ENCODE measurements at regions not wholly inside any gene's neighbourhood (a gene's known extent, or its start where the extent isn't known, plus 50 kb on each side); places are given as distances from the start of the nearest gene placed in this dataset.

GRCh38 chr10:109701633-109702215 is 221.6 kb downstream of the XPNPEP1 start:
- TF ChIP-seq FOXS1 (CRISPR knock-in tag; IDR thresholded peaks at IDR 0.05), result no peak
- H3K27ac ChIP-seq, result no peak overlapping the region
- DNase-seq (ENCODE audit: low read depth in 1 of 2, low spot score in 1 of 2), result no peak
- ChIA-PET CTCF (no interaction called here), POLR2A (no interaction called here)
- H3K9me3 ChIP-seq, result no peaks in the 10 kb centered on the region
- 0% methylated on average over 5 of the region's 5 CpGs for WGBS (ENCODE audit: missing lambda C conversion rate)
- H3K4me2 ChIP-seq, result no peak overlapping the region
- FAIRE-seq, result no peak
- no peak for ATAC-seq
- no peaks in the 10 kb centered on the region for H3K4me1 ChIP-seq
- no peak overlapping the region for H3K4me3 ChIP-seq

DNA sequence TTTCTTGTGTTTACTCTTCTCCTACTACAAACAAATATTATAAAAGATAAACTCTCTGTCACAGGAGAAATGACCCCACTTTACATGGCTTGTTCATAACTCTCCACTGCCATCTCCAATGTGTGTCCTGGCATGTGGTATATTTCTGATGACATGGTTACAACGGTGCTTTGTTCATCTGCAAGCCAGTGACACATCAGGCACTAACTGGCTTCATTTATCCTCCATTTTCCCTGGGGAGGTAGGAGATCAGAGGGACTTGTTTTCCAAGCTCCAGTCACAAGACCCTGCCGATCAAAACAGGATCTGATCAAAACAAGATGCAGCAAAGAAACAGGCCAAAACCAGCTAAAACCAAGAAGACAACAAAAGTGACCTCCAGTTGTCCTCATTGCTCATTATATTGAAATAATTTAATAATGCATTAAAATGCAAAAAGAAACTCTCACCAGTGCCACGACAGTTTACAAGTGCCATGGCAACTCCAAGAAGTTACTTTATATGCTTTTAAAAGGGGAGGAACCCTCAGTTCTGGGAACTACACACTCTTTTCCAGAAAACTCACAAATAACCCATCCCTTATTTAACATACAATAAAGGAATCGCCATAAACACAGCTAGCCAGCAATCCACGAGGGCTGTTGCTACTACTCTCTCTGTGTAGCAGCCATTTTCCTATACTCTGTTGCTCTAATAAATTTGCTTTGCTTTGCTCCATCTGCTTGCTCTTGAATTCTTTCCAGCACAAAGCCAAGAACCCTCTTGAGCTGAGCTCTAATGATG is 224.2 kb downstream of the XPNPEP1 start:
- Histone ChIP-seq H3K9me3 (no peaks in the 10 kb centered on the region), H3K27ac (no peak overlapping the region), H3K4me3 (no peak overlapping the region), H3K4me2 (no peak overlapping the region), H3K4me1 (no peaks in the 10 kb centered on the region)
- CTCF ChIA-PET, result interaction anchor here (0.6 kb wide), 1 partner anchor 994 kb away, joined by 3 read pairs; no protein-coding TSS in a partner anchor
- POLR2A ChIA-PET, result no interaction called here
- no peak for FAIRE-seq
- no peak for TF ChIP-seq HOXB5 (CRISPR knock-in tag; IDR thresholded peaks at IDR 0.05)
- no peak for TF ChIP-seq HEYL (CRISPR knock-in tag; IDR thresholded peaks at IDR 0.05)
- TF ChIP-seq FOXS1 (CRISPR knock-in tag; IDR thresholded peaks at IDR 0.05), result no peak
- TF ChIP-seq FOSB (CRISPR knock-in tag; IDR thresholded peaks at IDR 0.05), result no peak
- TF ChIP-seq E2F6 (IDR thresholded peaks at IDR 0.05; ENCODE audit: borderline replicate concordance, low read depth), result no peak
- no peak for TF ChIP-seq CBX8 (IDR thresholded peaks at IDR 0.05)
- no peak for TF ChIP-seq REST (IDR thresholded peaks at IDR 0.05)
- TF ChIP-seq NR3C1 (IDR thresholded peaks at IDR 0.05), result no peak
- no peak for TF ChIP-seq MAZ (IDR thresholded peaks at IDR 0.05; ENCODE audit: borderline replicate concordance, low read depth, low read length)
- TF ChIP-seq RAD21 (conservative IDR thresholded peaks at IDR 0.05 in 1 of 2, IDR thresholded peaks at IDR 0.05 in 1 of 2), result no peak
- no peak for TF ChIP-seq NFE2L2 (conservative IDR thresholded peaks at IDR 0.05; ENCODE audit: low read length)
- no peak for TF ChIP-seq ZNF302 (CRISPR knock-in tag; IDR thresholded peaks at IDR 0.05)
- TF ChIP-seq POLR2A (IDR thresholded peaks at IDR 0.05; ENCODE audit: low read length), result no peak
- TF ChIP-seq CEBPB (IDR thresholded peaks at IDR 0.05), result no peak
- TF ChIP-seq, protein P1, sequence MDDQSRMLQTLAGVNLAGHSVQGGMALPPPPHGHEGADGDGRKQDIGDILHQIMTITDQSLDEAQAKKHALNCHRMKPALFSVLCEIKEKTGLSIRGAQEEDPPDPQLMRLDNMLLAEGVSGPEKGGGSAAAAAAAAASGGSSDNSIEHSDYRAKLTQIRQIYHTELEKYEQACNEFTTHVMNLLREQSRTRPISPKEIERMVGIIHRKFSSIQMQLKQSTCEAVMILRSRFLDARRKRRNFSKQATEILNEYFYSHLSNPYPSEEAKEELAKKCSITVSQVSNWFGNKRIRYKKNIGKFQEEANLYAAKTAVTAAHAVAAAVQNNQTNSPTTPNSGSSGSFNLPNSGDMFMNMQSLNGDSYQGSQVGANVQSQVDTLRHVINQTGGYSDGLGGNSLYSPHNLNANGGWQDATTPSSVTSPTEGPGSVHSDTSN (IDR thresholded peaks at IDR 0.05), result no peak
- no peak for TF ChIP-seq HMGXB4 (CRISPR knock-in tag; IDR thresholded peaks at IDR 0.05; ENCODE audit: borderline replicate concordance)
- TF ChIP-seq TP53 (CRISPR knock-in tag; IDR thresholded peaks at IDR 0.05), result no peak
- TF ChIP-seq ESRRA (IDR thresholded peaks at IDR 0.05; ENCODE audit: borderline replicate concordance, low read length), result no peak
- TF ChIP-seq MAX (IDR thresholded peaks at IDR 0.05), result no peak
- TF ChIP-seq, protein P2, sequence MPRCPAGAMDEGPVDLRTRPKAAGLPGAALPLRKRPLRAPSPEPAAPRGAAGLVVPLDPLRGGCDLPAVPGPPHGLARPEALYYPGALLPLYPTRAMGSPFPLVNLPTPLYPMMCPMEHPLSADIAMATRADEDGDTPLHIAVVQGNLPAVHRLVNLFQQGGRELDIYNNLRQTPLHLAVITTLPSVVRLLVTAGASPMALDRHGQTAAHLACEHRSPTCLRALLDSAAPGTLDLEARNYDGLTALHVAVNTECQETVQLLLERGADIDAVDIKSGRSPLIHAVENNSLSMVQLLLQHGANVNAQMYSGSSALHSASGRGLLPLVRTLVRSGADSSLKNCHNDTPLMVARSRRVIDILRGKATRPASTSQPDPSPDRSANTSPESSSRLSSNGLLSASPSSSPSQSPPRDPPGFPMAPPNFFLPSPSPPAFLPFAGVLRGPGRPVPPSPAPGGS (IDR thresholded peaks at IDR 0.05), result no peak
- no peak for DNase-seq (ENCODE audit: low read depth in 1 of 2, low spot score in 1 of 2)
- no peak for ATAC-seq
- WGBS (ENCODE audit: missing lambda C conversion rate), result 4% methylated on average over 5 of the region's 5 CpGs
